ENCODE measurements at regions not wholly inside any gene's neighbourhood (a gene's known extent, or its start where the extent isn't known, plus 50 kb on each side); places are given as distances from the start of the nearest gene placed in this dataset.
"Not testable (repeated sequence)": the region's sequence is repeated elsewhere in the genome, so short reads cannot be mapped to it uniquely, and the experiment has no call there.

DNA sequence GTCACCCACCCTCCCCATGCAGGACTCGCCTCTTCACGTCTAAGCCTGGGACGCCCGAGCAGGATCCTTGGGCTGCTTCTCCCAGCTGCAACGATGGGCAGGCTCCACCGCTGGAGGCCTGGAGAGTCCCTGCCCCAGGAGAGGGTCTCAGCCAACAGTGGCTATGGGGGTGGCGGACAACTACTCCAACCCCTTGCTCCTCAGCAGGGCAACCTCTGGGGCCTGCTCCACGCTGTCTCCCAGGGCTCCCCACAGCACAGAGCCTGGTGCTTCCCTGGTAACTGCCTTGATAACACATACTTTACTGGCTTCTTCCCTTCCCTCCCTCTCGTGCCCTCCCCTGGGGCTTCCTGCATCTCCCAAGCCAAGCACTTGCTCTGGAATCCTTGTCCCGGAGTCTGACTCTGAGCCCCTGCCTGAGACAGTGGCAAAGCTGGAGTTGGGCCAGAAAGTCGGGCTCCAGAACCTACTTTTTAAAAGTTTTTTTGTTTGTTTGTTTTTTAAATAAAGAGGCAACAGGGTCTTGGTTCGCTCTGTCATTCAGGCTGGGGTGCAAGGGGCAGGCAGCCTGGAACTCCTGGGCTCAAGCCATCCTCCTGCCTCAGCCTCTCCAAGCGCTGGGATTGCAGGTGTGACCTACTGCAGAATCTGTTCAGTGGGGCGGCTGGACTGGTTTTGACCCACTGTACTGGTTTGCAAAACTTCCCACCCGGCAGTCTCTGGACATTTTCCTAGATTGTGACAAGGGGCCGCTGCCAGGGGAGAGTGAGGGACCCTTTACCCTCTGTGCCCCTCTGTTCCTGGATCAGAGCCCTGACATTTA is 99.4 kb downstream of the TNFRSF13B start:
- intact Hi-C loops (cut with DNase I, micrococcal nuclease) = no loop called here
- H3K4me1 ChIP-seq (ENCODE audit: low read depth) = no peaks in the 10 kb centered on the region
- DNase-seq = peak in 1 of 3 donors; percentile 47
- no peak overlapping the region for H3K4me3 ChIP-seq
- H3K9me3 ChIP-seq = peaks cover 2% of the 10 kb centered on the region
- H3K36me3 ChIP-seq (ENCODE audit: low read depth) = no peaks in the 10 kb centered on the region
- TF ChIP-seq CTCF (IDR thresholded peaks at IDR 0.05) = no peak
- peak; percentile 20 for ATAC-seq

GRCh38 chr17:16871446-16872190 is 100.3 kb downstream of the TNFRSF13B start:
- H3K4me3 ChIP-seq; intact Hi-C loops (cut with DNase I, micrococcal nuclease); H3K9me3 ChIP-seq; H3K36me3 ChIP-seq (ENCODE audit: low read depth); ATAC-seq; H3K4me1 ChIP-seq (ENCODE audit: low read depth): not testable (repeated sequence)
- DNase-seq = peak in 1 of 3 donors; percentile 34

GRCh38 chr17:16870253-16871245 is 101.4 kb downstream of the TNFRSF13B start:
- H3K4me3 ChIP-seq = no peak overlapping the region
- peak in 1 of 3 donors; percentile 23 for DNase-seq
- H3K36me3 ChIP-seq (ENCODE audit: low read depth) = no peaks in the 10 kb centered on the region
- ATAC-seq = no peak
- intact Hi-C loops (cut with DNase I, micrococcal nuclease) = no loop called here
- no peak for TF ChIP-seq CTCF (IDR thresholded peaks at IDR 0.05)
- no peaks in the 10 kb centered on the region for H3K9me3 ChIP-seq
- H3K4me1 ChIP-seq (ENCODE audit: low read depth) = no peaks in the 10 kb centered on the region

DNA sequence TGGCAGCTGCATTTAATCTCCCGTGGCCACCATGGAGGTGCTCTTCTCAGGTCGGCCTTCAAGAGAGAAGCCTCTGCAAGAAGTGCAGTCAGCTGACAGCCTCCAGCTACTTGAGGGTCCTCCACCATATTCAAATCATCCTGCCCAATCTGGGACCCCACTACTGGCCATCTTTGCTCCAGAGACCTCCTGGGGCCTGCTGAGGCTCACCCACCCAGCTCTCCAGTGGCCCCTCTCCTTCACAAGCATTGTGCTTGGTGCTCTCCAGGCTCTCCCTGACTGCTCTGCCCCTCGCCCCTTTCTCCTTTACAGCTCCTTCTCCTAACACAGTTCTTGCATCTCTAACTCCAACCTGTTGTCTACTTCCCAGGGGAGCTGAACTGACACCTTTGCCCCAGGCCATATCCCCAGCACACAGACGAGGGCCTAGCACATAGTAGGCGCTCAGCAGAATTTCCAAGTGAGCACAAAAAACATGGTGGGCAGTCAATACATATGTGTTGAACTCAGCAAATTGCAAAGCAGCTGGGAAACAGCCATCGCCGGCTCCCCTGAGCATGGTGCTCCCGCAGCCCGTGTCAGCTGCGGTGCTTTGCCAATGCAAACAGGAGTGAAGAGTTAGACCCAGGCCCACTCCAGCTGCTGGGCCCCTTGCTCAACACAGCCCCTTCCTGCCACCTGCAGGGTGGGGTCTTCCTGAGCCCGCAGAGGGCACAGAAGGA is 102.2 kb downstream of the TNFRSF13B start:
- ATAC-seq; H3K4me3 ChIP-seq; H3K36me3 ChIP-seq (ENCODE audit: low read depth); H3K4me1 ChIP-seq (ENCODE audit: low read depth); H3K9me3 ChIP-seq; intact Hi-C loops (cut with DNase I, micrococcal nuclease): not testable (repeated sequence)
- peak in 1 of 3 donors; percentile 9 for DNase-seq

DNA sequence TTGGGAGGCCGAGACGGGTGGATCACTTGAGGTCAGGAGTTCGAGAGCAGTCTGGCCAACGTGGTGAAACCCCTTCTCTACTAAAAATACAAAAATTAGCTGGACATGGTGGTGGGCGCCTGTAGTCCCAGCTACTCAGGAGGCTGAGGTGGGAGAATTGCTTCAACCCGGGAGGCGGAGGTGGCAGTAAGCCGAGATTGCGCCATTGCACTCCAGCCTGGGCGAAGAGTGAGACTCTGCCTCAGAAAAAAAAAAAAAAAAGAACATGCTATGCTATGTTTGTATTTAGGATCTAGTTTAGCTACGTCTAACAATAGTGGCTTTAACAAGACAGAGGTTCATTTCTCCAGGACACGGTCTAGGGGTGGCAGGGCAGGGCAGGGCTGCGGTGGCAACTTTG is 103.3 kb downstream of the TNFRSF13B start:
- ATAC-seq; H3K4me1 ChIP-seq (ENCODE audit: low read depth); intact Hi-C loops (cut with DNase I, micrococcal nuclease); H3K4me3 ChIP-seq; H3K36me3 ChIP-seq (ENCODE audit: low read depth); H3K9me3 ChIP-seq: not testable (repeated sequence)
- peak in 1 of 3 donors; percentile 5 for DNase-seq

DNA sequence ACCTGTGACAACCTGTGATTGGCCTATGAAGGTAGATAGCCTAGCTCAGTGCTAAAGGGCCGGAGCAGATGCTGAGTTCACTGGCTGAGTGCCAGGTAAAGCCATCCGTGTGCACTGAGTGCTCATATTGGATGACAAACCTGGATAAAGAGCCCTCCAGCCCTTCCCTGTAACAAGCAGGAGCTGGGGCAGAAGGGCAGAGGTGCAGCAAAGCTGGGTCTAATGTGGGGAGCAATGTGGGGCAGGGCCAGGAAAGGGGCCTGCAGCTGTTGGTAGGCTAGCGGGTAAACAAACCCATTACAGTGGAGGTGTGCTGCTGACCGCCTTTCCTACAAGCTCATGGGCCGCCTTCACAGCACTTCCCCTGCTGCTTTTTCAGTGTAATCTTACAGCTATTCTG is 104.4 kb downstream of the TNFRSF13B start:
- H3K4me3 ChIP-seq; H3K36me3 ChIP-seq (ENCODE audit: low read depth); H3K4me1 ChIP-seq (ENCODE audit: low read depth); intact Hi-C loops (cut with DNase I, micrococcal nuclease); H3K9me3 ChIP-seq; ATAC-seq: not testable (repeated sequence)
- peak in 1 of 3 donors; percentile 8 for DNase-seq

- ATAC-seq; intact Hi-C loops (cut with DNase I, micrococcal nuclease): not testable (repeated sequence)
Observed at GRCh38 chr17:16866841-16867240, 105.1 kb downstream of the TNFRSF13B start.

More at GRCh38 chr17:16866841-16867240, 105.1 kb downstream of the TNFRSF13B start:
- H3K4me1 ChIP-seq (ENCODE audit: low read depth); H3K4me3 ChIP-seq; H3K36me3 ChIP-seq (ENCODE audit: low read depth); H3K9me3 ChIP-seq: not testable (repeated sequence)
- DNase-seq = peak in 1 of 3 donors; percentile 8
